ENCODE measurements at regions not wholly inside any gene's neighbourhood (a gene's known extent, or its start where the extent isn't known, plus 50 kb on each side); places are given as distances from the start of the nearest gene placed in this dataset.

- TF ChIP-seq CTCF (IDR thresholded peaks at IDR 0.05 in 8 of 11, conservative IDR thresholded peaks at IDR 0.05 in 3 of 11) (no peak), POLR2A (IDR thresholded peaks at IDR 0.05) (no peak)
Observed at GRCh38 chr20:17795501-17796071, 95.8 kb downstream of the BANF2 start.
